Activated T-cell treated with anti-CD3 and anti-CD28 coated beads for 48 hours (primary cell): ENCODE measurements at regions not wholly inside any gene's neighbourhood (a gene's known extent, or its start where the extent isn't known, plus 50 kb on each side); places are given as distances from the start of the nearest gene placed in this dataset.

Experiments used
- DNase-seq: peaks from one replicate; pipeline ENCODE4 v3.0.0-alpha.2; 2020; ENCODE audit warnings: low read depth

GRCh38 chr12:3959799-3960560 is 86.8 kb upstream of the PARP11 start:
- DNase-seq = no peak

GRCh38 chr12:3958534-3958933 is 85.3 kb upstream of the PARP11 start:
- no peak for DNase-seq

- DNase-seq = no peak
Measured at GRCh38 chr12:3951380-3952135, 78.4 kb upstream of the PARP11 start.

GRCh38 chr12:3950714-3951320 is 77.6 kb upstream of the PARP11 start:
- no peak for DNase-seq

- DNase-seq = no peak
Measured at GRCh38 chr12:3947781-3948180, 74.6 kb upstream of the PARP11 start.

GRCh38 chr12:3945671-3946070 is 72.5 kb upstream of the PARP11 start:
- no peak for DNase-seq

- no peak for DNase-seq
Measured at GRCh38 chr12:3944620-3945019, 71.4 kb upstream of the PARP11 start.

GRCh38 chr12:3938042-3938544 is 64.9 kb upstream of the PARP11 start:
- no peak for DNase-seq

GRCh38 chr12:3935078-3935477 is 61.9 kb upstream of the PARP11 start:
- DNase-seq = no peak

GRCh38 chr12:3933819-3934192 is 60.6 kb upstream of the PARP11 start:
- DNase-seq = no peak

- DNase-seq = no peak
Measured at GRCh38 chr12:3933074-3933818, 60.0 kb upstream of the PARP11 start.

GRCh38 chr12:3931776-3932175 is 58.6 kb upstream of the PARP11 start:
- no peak for DNase-seq

GRCh38 chr12:3931206-3931605 is 58.0 kb upstream of the PARP11 start:
- no peak for DNase-seq

- no peak for DNase-seq
Measured at GRCh38 chr12:3929875-3930615, 56.8 kb upstream of the PARP11 start.

- no peak for DNase-seq
Measured at GRCh38 chr12:3928538-3929184, 55.5 kb upstream of the PARP11 start.

GRCh38 chr12:3925621-3926020 is 52.4 kb upstream of the PARP11 start:
- no peak for DNase-seq

GRCh38 chr12:3924761-3925160 is 51.6 kb upstream of the PARP11 start:
- no peak for DNase-seq

- no peak for DNase-seq
Measured at GRCh38 chr12:3923021-3923420, 49.8 kb upstream of the PARP11 start.
